ENCODE measurements at regions not wholly inside any gene's neighbourhood (a gene's known extent, or its start where the extent isn't known, plus 50 kb on each side); places are given as distances from the start of the nearest gene placed in this dataset.

DNA sequence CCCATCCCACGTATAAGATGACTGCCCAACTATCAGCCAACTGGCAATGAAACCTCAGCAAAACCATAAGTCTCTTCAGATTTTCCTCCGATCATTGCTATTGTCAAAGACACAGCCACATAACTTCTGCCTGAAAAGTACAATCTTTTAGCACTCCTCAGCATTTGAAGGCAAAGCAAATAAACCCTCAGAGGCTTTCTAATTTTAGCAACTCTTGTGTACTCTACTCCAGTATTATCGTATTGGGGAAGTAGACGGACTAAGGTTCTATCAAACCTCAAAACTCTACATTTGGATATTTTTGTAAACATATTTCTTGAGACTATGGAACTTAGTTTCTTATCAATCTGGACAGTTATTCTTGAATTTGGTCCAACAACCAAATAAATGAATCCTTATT lies 1206.2 kb upstream of the NCAM2 start:
- no peak for TF ChIP-seq CTCF (IDR thresholded peaks at IDR 0.05; ENCODE audit: low read depth, low read length)
- TF ChIP-seq POLR2A (IDR thresholded peaks at IDR 0.05; ENCODE audit: extremely low read depth, insufficient read length) = no peak
- no peak for TF ChIP-seq MYC (IDR thresholded peaks at IDR 0.05; ENCODE audit: low read depth, low read length)
